Left colon (tissue), 2 donors: ENCODE measurements at regions not wholly inside any gene's neighbourhood (a gene's known extent, or its start where the extent isn't known, plus 50 kb on each side); places are given as distances from the start of the nearest gene placed in this dataset.
"Not testable (repeated sequence)": the region's sequence is repeated elsewhere in the genome, so short reads cannot be mapped to it uniquely, and the experiment has no call there.

ENCODE experiments used
- ATAC-seq: fragments of 200-7000 bp; cut with Tn5 transposase; one replicate; pipeline ENCODE4 v1.9.1; 2020; ENCODE audit warnings: mild to moderate bottlenecking, moderate library complexity
- DNase-seq, 2 donors: peaks; one replicate each; pipeline ENCODE4 v3.0.0-alpha.2; 2020
- intact Hi-C, 2 donors: fragments of 100-400 bp; cut with DNase I in 1 of 2; cut with micrococcal nuclease in 1 of 2; formaldehyde crosslinking; loops; one replicate each; pipeline versions ENCODE4 v1.11.2 to v1.14.0; 2022; cut with DNase I, micrococcal nuclease
- donor health status: DM: no; HTN: no; CAD: no.
- donor health status: DM: yes; HTN: yes; CAD: no.

DNA sequence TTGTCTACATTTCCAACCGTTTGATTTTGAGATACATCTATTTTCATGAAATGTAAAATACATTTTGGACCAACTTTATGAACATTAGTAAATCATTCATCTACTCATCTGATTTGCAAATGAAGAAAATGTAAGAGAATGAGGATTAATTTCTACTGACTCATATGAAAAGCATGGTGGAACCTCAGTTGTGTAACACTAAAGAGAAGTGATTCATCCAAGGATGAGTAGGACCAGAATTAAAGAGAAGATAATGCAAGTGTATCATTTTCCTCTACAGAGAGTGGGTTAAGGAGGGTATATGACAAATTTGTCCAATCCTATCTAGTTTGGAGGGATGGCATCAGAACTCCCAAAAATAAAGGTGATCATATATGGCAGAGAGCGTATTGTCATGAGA lies 1967.6 kb downstream of the MRPL39 start:
- intact Hi-C loops = no loop called here
- DNase-seq = no peak
- no peak for ATAC-seq

GRCh38 chr21:23638131-23638695 lies 1969.1 kb downstream of the MRPL39 start:
- intact Hi-C loops = no loop called here
- ATAC-seq = no peak
- DNase-seq = no peak

GRCh38 chr21:23633447-23633940 lies 1973.8 kb downstream of the MRPL39 start:
- ATAC-seq (no peak), DNase-seq (no peak)
- intact Hi-C loops = no loop called here

DNA sequence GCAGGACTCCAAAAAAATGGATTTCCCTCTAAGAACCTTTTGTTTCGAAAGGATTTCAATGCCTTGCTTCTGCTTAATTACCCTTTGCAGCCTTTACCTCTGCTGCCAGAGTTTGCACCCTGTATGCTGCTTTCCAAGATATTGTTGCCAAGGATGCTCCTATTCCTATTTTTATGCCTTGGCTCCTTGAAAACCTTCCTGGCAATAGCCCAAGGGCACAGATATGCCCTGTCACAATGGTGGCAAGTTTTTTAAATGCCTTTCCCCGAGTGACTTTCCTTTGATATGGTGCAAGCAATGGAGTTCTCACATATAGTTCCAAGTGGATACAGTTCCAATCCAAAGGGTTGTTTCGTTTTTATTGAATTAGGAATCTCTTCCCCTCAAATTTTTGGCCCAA lies 1983.0 kb downstream of the MRPL39 start:
- DNase-seq (no peak), ATAC-seq (no peak)
- intact Hi-C loops = no loop called here

DNA sequence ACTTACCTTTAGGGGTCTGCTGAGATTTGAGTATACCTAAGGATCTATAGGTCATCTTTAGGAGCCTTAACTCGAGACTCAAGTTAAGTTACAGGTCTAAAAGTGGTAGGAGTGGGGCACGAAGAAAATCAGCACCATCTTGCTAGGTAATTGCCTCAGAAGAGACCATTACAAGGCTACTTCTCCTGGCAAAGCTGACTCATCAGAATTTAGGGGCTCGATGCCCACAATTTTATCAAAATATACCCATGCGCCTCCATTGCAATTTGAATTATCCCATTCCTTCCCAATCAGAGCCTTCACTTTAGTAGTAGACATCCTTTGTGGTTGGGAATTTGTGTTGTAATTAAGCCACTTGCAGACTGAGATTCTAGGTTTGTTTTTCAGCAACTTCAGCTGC lies 1994.3 kb downstream of the MRPL39 start:
- intact Hi-C loops = no loop called here
- ATAC-seq = no peak

GRCh38 chr21:23612210-23612609 lies 1995.1 kb downstream of the MRPL39 start:
- no peak for DNase-seq
- intact Hi-C loops = no loop called here

More for the DNA sequence above, 1994.3 kb downstream of the MRPL39 start:
- DNase-seq = no peak

GRCh38 chr21:23607782-23608431 lies 1999.4 kb downstream of the MRPL39 start:
- intact Hi-C loops = no loop called here
- DNase-seq (no peak), ATAC-seq (no peak)

More at GRCh38 chr21:23612210-23612609, 1995.1 kb downstream of the MRPL39 start:
- ATAC-seq = no peak

DNA sequence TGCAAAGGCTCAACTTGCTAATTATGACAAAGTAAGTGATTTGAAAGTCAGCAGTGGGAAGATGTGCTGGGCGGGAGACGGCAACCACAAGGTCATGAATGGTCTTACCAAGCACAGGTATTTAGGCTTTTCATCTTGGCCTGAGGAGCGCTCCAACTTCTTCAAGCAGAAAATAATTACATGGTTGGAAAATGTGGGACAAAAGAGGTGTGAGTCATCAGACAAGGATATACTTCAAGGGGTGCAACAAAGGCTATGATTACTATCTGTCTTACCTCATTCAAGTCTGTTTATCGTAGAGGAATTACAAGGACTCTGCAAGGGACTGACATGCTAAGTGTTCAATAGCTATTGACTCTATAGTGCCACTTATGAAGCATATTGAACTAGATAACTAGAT lies 2005.7 kb downstream of the MRPL39 start:
- ATAC-seq = no peak
- intact Hi-C loops = no loop called here
- no peak for DNase-seq

DNA sequence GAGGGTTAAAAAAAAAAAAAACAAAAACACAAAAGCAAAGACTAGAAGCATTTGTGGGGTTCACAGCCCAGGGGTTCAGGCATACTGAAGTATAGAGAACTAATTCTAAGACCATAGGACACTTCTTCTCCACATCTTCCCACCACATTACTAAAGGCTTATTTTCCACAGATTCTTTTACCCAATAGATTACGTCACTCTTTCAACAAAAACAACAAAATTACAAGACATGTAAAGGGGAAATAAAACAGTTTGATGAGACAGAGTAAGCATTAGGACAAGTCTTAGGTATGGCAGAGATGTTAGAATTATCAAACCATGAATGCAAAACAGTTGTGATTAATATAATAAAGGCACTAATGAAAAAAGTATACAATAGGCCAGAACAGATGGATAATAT lies 2013.7 kb downstream of the MRPL39 start:
- intact Hi-C loops = no loop called here
- no peak for ATAC-seq
- no peak for DNase-seq

DNA sequence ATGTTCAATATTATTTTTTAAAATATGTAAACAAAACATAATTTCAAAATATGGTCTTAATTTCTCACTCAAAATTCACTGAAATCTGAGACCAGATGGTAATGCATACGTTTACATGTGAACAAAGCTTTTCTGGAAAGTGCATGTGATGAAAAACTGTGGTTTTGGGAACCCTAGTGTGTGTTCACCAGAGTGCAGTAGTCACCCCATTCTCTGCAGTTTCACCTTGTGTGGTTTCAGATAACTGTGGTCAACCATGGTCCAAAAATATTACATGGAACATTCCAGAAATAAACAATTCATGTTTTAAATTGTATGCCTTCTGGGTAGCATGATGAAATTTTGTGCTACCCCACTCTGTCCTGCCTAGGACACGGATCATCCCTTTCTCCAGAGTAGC lies 2021.9 kb downstream of the MRPL39 start:
- ATAC-seq = no peak
- intact Hi-C loops = no loop called here

DNA sequence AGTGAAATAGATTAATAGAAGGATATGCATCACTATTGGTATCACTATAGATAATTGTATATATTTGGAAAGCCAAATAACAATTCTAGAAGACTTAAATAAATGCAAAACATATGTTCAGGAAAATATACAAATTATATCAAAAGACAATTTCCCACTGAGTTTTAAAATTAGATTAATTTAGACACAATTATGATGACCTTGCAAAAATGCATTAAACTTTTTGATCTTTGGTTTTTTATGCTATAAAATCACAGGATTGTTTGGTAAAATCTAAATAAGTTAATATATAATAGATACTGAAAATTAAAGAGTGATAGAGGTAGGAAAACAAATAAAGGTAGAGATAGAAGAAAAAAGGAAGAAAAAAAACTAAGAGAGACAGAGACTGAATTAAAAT lies 2027.7 kb downstream of the MRPL39 start:
- intact Hi-C loops = no loop called here
- ATAC-seq (no peak), DNase-seq (no peak)

More for the DNA sequence above, 2021.9 kb downstream of the MRPL39 start:
- DNase-seq = no peak

DNA sequence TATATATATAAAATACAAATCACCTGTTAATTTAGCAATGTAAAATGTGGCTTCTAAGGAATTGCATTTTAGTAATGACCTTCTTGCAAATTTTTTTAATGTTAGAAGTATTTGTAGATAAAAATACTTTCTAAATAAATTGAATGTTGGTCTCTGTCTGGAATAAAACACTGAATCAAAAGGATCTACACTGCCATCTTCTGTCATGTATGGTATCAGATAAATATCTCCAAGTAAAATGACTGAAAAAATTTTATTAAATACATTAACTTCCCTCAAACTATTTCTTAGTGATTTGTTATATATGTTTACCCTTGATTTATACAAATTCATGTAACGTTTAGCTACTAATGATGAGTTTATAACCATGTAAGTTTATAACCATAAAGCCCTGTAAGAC lies 2029.3 kb downstream of the MRPL39 start:
- intact Hi-C loops = no loop called here
- no peak for DNase-seq
- ATAC-seq = no peak

DNA sequence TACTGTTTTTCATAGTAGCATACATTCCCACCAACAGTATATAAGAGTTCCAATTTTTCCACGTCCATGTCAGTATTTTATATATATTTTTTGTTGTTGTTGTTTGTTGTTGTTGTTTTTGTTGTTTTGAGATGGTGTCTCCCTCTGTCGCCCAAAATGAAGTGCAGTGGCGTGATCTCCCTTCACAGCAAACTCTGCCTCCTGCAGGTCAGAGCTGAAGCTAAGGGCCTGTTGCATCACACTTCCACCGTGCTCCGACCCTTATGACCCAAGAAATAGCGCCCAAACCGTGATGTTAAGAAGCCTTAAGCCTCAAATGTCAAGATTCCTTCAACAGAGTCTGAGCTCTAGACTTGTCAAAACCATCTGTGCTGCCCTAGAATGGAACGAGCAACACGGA lies 2032.3 kb downstream of the MRPL39 start:
- DNase-seq (no peak), ATAC-seq (no peak)
- intact Hi-C loops = no loop called here

- intact Hi-C loops, ATAC-seq, DNase-seq: not testable (repeated sequence)
Measured at GRCh38 chr21:23548924-23549323, 2058.4 kb downstream of the MRPL39 start.

DNA sequence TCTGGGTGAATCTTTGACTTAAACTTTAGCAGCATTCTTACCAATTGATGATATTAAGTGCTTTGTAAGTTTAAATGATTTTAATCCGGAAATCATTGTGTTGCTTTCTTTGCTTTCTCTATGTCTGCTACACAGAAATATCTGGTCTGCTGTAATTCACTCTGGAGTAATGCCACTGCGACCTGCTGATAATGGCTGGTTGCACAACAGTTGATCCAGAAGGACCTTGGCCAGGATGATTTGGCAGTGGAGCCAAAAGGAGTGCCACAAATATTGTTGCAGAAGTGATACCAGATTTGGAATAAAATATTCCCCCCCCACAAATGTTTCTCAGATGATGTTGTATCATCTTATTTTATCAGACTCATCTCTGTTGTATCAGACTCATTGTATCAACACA lies 2063.9 kb downstream of the MRPL39 start:
- ATAC-seq (no peak), DNase-seq (no peak)
- intact Hi-C loops = no loop called here

DNA sequence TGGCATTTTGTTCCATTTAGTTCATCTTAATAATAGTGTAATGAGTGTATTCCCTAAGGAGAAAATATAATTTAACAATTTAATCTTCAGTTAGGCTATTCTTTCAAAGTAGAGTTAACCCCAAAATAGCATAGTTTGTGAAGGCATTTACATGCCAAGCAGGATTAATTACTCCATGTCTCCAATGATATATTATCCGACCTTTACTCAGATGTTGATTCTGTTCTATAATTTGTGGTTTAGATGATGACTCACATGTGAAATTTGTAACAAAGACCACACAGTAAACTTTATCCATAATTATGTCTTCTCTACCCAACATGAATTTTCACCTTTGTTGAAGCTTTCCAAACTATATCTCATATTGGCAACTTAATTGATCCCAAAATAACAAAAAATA lies 2065.2 kb downstream of the MRPL39 start:
- intact Hi-C loops = no loop called here

DNA sequence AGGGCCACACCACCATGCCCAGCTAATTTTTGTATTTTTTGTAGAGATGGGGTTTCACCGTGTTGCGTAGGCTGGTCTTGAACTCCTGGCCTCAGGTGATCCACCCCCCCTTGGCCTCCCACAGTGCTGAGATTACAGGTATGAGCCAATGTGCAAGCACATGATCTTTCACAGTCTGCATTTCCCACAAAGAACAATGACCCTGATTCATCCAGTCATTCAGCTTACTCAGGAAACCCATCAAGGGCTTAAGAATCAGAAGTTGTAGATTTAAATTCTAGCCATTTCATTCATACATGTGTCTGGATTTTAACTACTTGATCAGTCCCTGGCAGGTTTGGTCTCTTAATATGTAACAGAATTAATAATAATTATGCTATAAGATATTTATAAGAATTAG lies 2065.7 kb downstream of the MRPL39 start:
- intact Hi-C loops = no loop called here
- no peak for DNase-seq
- no peak for ATAC-seq

More for the DNA sequence above, 2065.2 kb downstream of the MRPL39 start:
- ATAC-seq (no peak), DNase-seq (no peak)

DNA sequence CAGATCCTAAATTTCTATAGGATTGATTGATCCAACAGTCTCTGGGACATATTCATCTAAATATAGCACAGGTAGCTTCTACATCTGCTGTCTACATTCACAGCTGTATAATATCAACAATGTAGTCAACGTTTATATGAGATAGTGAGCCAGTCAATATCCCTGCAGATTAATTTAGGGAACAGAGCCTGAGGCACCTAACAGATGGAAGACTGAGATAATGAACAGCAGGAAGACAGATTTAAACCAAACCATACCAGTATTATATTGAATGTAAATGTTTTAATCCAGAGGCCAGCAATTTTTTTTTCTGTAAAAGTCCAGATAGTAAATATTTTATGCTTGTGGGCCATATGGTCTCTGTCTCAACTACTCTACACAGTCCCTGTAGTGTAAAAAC lies 2072.4 kb downstream of the MRPL39 start:
- DNase-seq (no peak), ATAC-seq (no peak)
- intact Hi-C loops = no loop called here

DNA sequence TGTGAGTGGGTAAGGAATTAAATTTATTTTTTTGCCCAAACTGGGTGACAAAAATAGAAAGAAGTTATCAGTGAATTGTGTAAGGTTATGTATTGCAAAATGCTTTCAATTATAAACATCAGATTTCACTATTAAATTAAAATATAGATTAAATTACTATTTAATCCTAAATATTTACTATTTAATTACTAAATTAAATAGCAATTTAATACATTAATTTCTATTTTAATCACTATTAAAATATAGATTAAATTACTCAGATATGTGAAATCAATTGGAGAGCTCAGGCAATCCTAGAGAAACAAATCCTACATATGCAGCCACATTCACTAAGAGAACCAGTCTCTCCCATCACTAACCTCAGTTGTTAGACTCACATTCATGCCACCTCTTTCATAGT lies 2075.8 kb downstream of the MRPL39 start:
- DNase-seq (no peak), ATAC-seq (no peak)
- intact Hi-C loops = no loop called here

DNA sequence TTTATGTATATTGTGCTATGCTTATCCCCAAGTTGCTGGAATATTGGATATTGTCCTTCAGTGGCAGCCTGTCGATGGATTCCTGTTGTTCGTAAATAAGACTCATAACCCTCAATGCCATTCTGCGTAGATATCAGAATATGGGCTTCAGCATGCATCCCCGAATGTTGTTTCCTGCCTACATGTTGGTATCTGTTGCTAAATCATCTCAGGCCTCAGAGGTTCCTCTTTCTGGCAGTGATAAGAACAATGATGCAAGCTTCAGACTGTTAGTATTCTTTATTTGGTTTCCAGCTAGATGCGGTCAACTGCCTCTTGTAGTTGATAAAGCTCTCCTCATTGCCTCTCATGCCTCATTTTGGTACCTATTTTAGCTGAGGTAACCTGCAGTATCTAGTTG lies 2082.6 kb downstream of the MRPL39 start:
- no peak for DNase-seq
- ATAC-seq = no peak
- intact Hi-C loops = no loop called here

GRCh38 chr21:23522751-23523150 lies 2084.5 kb downstream of the MRPL39 start:
- intact Hi-C loops = no loop called here
- ATAC-seq (no peak), DNase-seq (no peak)
